ENCODE measurements at regions not wholly inside any gene's neighbourhood (a gene's known extent, or its start where the extent isn't known, plus 50 kb on each side); places are given as distances from the start of the nearest gene placed in this dataset.

DNA sequence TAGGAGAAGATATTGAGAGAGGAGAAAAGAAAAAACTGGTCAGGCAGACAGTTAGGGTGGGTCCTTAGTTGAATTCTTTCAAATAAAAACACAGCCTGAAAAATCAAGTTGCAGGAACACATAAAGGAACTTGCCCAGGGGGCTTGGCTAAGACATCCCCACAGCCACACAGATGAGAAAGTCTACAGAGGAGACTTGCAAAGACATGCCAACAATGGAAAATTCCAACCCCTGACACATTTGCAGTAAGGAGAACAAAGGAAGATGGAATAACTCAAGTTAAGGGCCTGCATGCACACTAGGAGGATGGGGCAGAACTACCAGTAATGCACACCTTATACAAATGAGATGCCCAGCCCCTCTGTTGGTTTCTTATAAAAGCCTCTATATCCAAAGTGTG is 197.6 kb downstream of the CPXCR1 start:
- TF ChIP-seq, protein P1, sequence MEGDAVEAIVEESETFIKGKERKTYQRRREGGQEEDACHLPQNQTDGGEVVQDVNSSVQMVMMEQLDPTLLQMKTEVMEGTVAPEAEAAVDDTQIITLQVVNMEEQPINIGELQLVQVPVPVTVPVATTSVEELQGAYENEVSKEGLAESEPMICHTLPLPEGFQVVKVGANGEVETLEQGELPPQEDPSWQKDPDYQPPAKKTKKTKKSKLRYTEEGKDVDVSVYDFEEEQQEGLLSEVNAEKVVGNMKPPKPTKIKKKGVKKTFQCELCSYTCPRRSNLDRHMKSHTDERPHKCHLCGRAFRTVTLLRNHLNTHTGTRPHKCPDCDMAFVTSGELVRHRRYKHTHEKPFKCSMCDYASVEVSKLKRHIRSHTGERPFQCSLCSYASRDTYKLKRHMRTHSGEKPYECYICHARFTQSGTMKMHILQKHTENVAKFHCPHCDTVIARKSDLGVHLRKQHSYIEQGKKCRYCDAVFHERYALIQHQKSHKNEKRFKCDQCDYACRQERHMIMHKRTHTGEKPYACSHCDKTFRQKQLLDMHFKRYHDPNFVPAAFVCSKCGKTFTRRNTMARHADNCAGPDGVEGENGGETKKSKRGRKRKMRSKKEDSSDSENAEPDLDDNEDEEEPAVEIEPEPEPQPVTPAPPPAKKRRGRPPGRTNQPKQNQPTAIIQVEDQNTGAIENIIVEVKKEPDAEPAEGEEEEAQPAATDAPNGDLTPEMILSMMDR (IDR thresholded peaks at IDR 0.05; ENCODE audit: extremely low read depth in 1 of 2, insufficient read depth in 1 of 2, low read depth in 1 of 2, low read length in 2 of 2), result no peak
- TF ChIP-seq POLR2AphosphoS5 (IDR thresholded peaks at IDR 0.05; ENCODE audit: insufficient read depth, low read depth, low read length) (no peak), EZH2 (IDR thresholded peaks at IDR 0.05; ENCODE audit: borderline replicate concordance, low read depth, low read length, severe bottlenecking) (no peak)
- TF ChIP-seq, protein P2, sequence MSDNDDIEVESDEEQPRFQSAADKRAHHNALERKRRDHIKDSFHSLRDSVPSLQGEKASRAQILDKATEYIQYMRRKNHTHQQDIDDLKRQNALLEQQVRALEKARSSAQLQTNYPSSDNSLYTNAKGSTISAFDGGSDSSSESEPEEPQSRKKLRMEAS (IDR thresholded peaks at IDR 0.05; ENCODE audit: insufficient read depth, insufficient read length), result no peak
